NCI-H187 (cell line): ENCODE measurements at regions not wholly inside any gene's neighbourhood (a gene's known extent, or its start where the extent isn't known, plus 50 kb on each side); places are given as distances from the start of the nearest gene placed in this dataset.
"Not testable (repeated sequence)": the region's sequence is repeated elsewhere in the genome, so short reads cannot be mapped to it uniquely, and the experiment has no call there.

Experiments
- DNase-seq, 2 experiments: peaks; one replicate each; lab custom pipeline; 2025; lab: John Stamatoyannopoulos, UW

- DNase-seq = no peak
Observed at GRCh38 chr11:101292661-101293240, 163.1 kb upstream of the PGR start.

GRCh38 chr11:101291279-101291678 lies 161.7 kb upstream of the PGR start:
- DNase-seq = no peak

- DNase-seq = no peak
Observed at GRCh38 chr11:101288392-101288791, 158.8 kb upstream of the PGR start.

GRCh38 chr11:101279728-101280127 lies 150.1 kb upstream of the PGR start:
- no peak for DNase-seq

GRCh38 chr11:101278286-101278685 lies 148.7 kb upstream of the PGR start:
- no peak for DNase-seq

- no peak for DNase-seq
Observed at GRCh38 chr11:101277036-101277435, 147.4 kb upstream of the PGR start.

GRCh38 chr11:101269990-101270660 lies 140.5 kb upstream of the PGR start:
- no peak for DNase-seq

GRCh38 chr11:101269390-101269789 lies 139.8 kb upstream of the PGR start:
- DNase-seq = no peak

GRCh38 chr11:101267654-101268053 lies 138.0 kb upstream of the PGR start:
- DNase-seq = no peak

- DNase-seq = no peak
Observed at GRCh38 chr11:101264306-101264705, 134.7 kb upstream of the PGR start.

GRCh38 chr11:101262995-101263394 lies 133.4 kb upstream of the PGR start:
- DNase-seq = no peak

- no peak for DNase-seq
Observed at GRCh38 chr11:101262258-101262657, 132.6 kb upstream of the PGR start.

- no peak for DNase-seq
Observed at GRCh38 chr11:101255036-101255435, 125.4 kb upstream of the PGR start.

- no peak for DNase-seq
Observed at GRCh38 chr11:101254037-101254436, 124.4 kb upstream of the PGR start.

GRCh38 chr11:101245635-101246034 lies 116.0 kb upstream of the PGR start:
- DNase-seq = not testable (repeated sequence)

GRCh38 chr11:101245081-101245480 lies 115.5 kb upstream of the PGR start:
- DNase-seq = not testable (repeated sequence)

GRCh38 chr11:101241160-101241795 lies 111.7 kb upstream of the PGR start:
- DNase-seq = no peak

- not testable (repeated sequence) for DNase-seq
Observed at GRCh38 chr11:101231207-101231834, 101.7 kb upstream of the PGR start.

- no peak for DNase-seq
Observed at GRCh38 chr11:101226617-101227016, 97.0 kb upstream of the PGR start.

GRCh38 chr11:101224221-101224620 lies 94.6 kb upstream of the PGR start:
- DNase-seq = no peak

- not testable (repeated sequence) for DNase-seq
Observed at GRCh38 chr11:101218091-101218490, 88.5 kb upstream of the PGR start.

- DNase-seq = not testable (repeated sequence)
Observed at GRCh38 chr11:101216091-101216490, 86.5 kb upstream of the PGR start.

GRCh38 chr11:101215069-101215468 lies 85.5 kb upstream of the PGR start:
- DNase-seq = no peak
